HG03432 (cell line): ENCODE measurements at regions not wholly inside any gene's neighbourhood (a gene's known extent, or its start where the extent isn't known, plus 50 kb on each side); places are given as distances from the start of the nearest gene placed in this dataset.

Experiments
- ATAC-seq: cut with Tn5 transposase; IDR thresholded peaks from one replicate; pipeline ENCODE4 v1.9.1; 2021; ENCODE audit warnings: mild to moderate bottlenecking, moderate library complexity; ENCODE audit not compliant: unreplicated experiment

- ATAC-seq = peak; percentile 67
Measured at GRCh38 chr15:47824147-47824546, 106.8 kb downstream of the SEMA6D start.

GRCh38 chr15:47829667-47830066 is 112.4 kb downstream of the SEMA6D start:
- ATAC-seq = no peak

- no peak for ATAC-seq
Measured at GRCh38 chr15:47834093-47834492, 116.8 kb downstream of the SEMA6D start.

DNA sequence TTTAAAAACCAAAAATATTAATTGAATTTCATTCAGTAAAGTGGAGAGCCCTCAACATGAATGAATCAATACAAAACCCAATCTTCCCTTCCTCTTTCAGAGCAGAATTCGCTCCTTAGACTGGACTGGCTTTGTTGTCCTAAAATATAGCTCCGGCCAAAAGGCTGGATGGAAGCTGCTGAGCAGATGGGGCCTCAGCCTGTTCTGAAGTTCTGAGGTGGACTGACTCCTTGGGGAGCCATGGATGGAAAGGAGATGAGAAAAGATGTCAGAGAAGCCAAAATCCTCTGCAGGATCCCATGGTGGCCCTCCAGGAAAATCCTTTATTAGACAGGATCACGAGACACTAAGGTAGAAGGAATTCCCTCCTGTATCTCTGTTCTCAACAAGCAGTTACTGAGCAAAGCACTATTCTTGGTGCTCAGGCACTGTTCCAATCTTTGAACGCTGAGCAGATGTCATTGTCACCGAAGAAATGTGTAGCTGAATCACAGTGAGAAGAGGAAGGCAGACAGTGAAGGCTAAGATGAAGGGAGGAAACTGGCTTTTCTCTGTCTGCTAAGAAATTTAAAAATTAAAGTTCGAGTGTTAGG is 122.0 kb downstream of the SEMA6D start:
- ATAC-seq = no peak

GRCh38 chr15:47843124-47843663 is 125.9 kb downstream of the SEMA6D start:
- ATAC-seq = no peak

GRCh38 chr15:47844437-47844836 is 127.1 kb downstream of the SEMA6D start:
- no peak for ATAC-seq

DNA sequence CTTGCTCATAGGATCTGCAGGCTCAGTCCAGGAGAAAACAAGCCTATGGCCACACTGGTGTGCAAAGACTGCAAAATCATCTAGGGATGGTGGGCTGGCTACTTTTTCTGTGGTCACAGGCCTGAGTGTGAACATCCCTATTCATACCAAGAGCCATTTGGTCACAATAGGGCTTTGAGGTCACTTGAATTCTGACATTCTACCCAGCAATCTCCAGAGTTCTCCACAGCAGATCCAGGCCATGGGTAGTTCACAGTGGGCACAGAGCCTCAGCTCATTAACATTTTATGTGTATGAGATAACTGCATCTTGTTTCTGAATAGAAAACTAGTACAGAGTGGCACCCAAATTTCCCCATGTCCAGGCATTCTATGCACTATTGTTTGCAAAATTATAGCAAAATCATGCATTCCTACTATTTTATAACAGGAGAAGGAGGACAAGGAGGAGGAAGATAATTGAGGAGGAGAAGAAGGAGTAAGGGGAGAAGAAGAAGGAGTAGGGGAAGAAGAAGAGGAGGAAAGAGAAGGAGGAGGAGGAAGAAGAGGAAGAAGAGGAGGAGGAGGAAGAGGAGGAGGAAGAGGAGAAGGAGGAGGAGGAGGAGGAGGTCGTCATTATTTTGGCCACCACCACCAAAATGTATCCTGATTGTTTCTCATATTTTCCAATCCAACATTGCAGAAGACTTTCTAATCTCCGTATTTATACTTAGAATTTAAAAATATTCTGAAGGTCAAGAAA is 129.0 kb downstream of the SEMA6D start:
- no peak for ATAC-seq

GRCh38 chr15:47846876-47847275 is 129.6 kb downstream of the SEMA6D start:
- ATAC-seq = no peak

DNA sequence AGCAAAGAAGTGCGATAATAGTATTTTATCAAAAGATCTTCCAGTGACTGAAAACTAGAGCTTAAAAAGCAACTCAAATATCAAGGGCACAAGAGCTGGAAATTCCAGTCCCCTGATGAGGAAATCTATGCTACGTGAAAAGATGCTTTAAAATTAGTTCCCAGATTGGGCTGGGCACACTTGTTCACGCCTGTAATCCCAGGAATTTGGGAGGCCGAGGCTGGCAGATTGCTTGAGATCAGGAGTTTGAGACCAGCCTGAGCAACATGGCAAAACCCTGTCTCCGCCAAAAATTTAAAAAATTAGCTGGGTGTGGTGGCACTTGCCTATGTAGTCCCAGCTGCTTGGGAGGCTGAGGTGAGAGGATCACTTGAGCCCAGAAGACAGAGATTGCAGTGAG is 138.8 kb downstream of the SEMA6D start:
- ATAC-seq = no peak

DNA sequence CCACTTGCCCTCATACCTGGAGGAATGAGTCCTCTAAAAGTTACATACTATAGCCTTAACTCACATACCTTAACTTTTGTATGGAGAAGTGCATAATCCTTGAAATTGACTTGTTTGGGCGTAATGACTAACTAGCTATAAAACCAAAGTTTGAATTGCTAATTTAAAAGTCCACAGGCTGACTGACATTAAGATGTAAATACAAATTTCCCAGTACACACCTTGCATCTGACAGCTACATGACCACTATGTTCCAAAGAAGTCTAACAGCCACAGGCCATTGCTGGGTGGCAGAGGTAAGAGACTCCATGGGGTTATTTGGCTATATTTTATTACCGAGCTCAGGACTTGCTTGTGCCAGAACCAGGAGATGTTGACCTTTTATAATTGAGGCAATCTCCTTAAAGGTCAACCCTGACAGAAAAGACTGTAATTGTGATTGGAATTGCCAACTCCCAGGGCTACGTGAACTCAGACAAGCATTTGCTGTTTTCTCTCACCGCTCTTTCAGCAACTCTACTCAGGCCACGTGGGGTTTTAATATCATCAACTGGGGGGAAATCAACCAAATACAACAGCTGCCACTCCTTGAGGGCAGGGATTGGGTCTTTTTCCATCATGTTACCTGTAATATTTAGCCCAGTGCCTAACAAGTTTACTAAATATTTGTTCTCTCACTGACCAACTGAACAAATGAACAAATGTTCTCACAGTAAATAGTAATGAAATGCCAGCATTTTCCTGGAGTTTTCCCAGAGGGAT is 139.9 kb downstream of the SEMA6D start:
- ATAC-seq = no peak

GRCh38 chr15:47857776-47858167 is 140.5 kb downstream of the SEMA6D start:
- no peak for ATAC-seq

GRCh38 chr15:47861111-47861903 is 144.0 kb downstream of the SEMA6D start:
- no peak for ATAC-seq

GRCh38 chr15:47862402-47862801 is 145.1 kb downstream of the SEMA6D start:
- ATAC-seq = peak; percentile 73

DNA sequence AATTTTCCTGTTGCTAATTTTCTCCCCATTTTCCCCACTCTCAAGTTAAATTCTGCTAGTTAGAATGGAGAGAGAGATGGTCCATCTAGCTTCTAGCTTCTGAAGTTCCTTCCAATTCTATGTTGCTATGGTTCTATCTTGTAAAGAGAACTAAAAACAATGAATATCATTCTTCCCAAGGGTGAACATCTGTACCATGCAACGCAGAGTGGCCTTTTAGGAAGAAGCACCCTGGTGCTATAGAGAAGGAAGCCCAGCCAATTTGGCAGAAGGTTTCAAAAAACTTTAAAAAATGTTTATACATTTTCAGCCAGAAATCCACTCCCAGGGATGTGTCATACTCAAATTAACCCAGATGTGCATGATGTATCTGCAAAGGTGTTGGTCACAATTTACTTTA is 149.1 kb downstream of the SEMA6D start:
- ATAC-seq = no peak

- ATAC-seq = no peak
Measured at GRCh38 chr15:47870300-47870955, 153.1 kb downstream of the SEMA6D start.

DNA sequence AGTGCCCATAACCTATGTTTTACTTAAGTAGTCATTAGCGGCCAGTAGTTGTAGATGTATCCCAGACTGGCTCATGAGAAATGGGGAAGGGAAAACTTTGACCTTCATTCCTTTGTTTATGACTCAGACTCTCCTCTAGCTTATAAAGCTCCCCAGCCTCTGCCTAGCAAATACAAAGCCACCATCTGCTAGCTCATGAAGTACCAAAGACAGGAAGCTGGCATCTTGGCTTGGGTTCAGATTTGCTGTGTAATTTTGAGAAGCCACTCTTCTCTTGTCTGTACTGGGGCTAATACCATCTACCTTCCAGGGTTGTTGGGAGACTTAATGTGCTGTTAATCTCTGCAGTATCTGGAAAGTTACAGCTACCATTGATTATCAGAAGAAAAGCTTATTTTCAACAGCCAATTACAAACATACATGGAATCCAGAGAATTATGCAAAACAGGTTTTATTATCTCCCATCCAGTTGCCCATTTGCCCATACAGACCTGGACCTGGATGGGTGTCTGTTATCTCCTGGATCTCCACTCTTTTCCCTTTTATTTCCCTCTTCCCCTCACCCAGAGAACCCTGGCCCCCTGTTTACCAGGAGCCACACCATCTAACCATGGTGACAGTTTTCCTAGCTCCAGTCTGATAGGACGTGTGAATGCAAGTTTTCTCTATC is 153.8 kb downstream of the SEMA6D start:
- no peak for ATAC-seq

DNA sequence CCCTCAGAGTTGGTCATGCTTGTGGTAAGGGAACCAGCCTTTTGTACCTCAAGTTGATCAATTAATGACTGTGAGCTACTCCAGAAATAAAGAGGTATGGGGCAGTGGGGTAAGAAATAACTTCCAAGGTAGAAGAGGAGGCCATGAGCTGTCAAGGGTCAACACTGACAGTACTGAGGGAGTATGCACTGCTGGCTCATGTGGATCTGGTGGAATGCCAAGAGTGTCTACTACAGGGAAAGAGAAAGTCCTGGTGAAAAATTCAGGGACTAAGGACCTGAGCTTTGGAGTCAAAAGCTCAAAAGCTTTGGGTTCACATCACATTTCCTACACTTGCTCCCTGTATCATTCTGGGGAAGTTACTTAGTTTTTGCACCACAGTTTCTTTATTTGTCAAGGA is 154.9 kb downstream of the SEMA6D start:
- ATAC-seq = no peak

GRCh38 chr15:47872869-47873432 is 155.6 kb downstream of the SEMA6D start:
- no peak for ATAC-seq

DNA sequence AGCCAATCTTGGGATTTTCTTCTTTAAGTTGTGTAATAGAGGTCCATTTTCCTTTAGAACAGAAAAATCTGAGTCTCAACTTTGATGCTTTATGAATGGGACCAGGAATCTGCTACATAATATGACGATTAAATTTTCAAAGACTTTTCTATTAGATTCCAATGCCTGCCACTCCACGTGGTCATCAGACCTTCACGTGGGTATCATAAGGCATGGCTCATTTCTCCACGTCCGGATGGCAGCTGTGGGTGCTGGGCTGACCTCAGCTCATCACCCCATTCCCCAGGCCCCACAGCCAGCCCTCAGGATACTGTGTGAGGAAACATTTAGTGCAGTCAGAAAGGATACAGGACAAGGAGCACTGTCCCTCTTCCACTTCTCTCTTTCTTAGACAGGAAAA is 159.7 kb downstream of the SEMA6D start:
- no peak for ATAC-seq

DNA sequence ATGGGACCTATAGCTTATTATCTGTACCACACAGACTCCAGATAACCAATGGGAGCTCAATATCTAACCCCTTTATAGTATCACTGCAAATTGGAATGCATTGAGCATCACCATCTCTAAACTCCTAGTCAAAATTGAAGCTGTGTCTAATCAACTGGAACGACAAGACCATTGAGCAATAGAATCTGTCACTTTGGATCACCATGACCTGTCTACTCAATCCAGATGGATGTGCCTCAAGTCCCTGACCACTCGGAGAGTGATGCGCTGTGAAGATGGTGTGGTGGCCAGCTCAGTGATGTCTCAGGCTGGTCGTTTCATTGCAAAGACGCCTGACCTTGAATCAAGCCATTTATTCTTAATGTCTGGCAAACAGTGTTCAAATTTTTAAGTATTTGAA is 160.5 kb downstream of the SEMA6D start:
- no peak for ATAC-seq
